DMS153 (cell line): ENCODE measurements at regions not wholly inside any gene's neighbourhood (a gene's known extent, or its start where the extent isn't known, plus 50 kb on each side); places are given as distances from the start of the nearest gene placed in this dataset.

ENCODE experiments used
- DNase-seq: peaks from one replicate; lab custom pipeline; 2025; lab: John Stamatoyannopoulos, UW

- DNase-seq: no peak
Observed at GRCh38 chr9:115169003-115169402, 51.0 kb upstream of the TNC start.

- DNase-seq: no peak
Observed at GRCh38 chr9:115170358-115171073, 52.6 kb upstream of the TNC start.

GRCh38 chr9:115171921-115172388 lies 54.0 kb upstream of the TNC start:
- DNase-seq: no peak

- DNase-seq: no peak
Observed at GRCh38 chr9:115182264-115182663, 64.3 kb upstream of the TNC start.

GRCh38 chr9:115183436-115183835 lies 65.5 kb upstream of the TNC start:
- no peak for DNase-seq

- DNase-seq: no peak
Observed at GRCh38 chr9:115189686-115190085, 71.7 kb upstream of the TNC start.

- no peak for DNase-seq
Observed at GRCh38 chr9:115191667-115192066, 73.7 kb upstream of the TNC start.

GRCh38 chr9:115192280-115192679 lies 74.3 kb upstream of the TNC start:
- DNase-seq: no peak

GRCh38 chr9:115192835-115193525 lies 75.0 kb upstream of the TNC start:
- DNase-seq: no peak

GRCh38 chr9:115193777-115194176 lies 75.8 kb upstream of the TNC start:
- no peak for DNase-seq

- no peak for DNase-seq
Observed at GRCh38 chr9:115194216-115194615, 76.3 kb upstream of the TNC start.

GRCh38 chr9:115195912-115196311 lies 78.0 kb upstream of the TNC start:
- DNase-seq: no peak

- DNase-seq: no peak
Observed at GRCh38 chr9:115196919-115197318, 79.0 kb upstream of the TNC start.

- no peak for DNase-seq
Observed at GRCh38 chr9:115198001-115198400, 80.0 kb upstream of the TNC start.

- no peak for DNase-seq
Observed at GRCh38 chr9:115200711-115201505, 83.0 kb upstream of the TNC start.

- peak; percentile 21 for DNase-seq
Observed at GRCh38 chr9:115202181-115202580, 84.2 kb upstream of the TNC start.

- no peak for DNase-seq
Observed at GRCh38 chr9:115202960-115203751, 85.2 kb upstream of the TNC start.

GRCh38 chr9:115204904-115205453 lies 87.0 kb upstream of the TNC start:
- no peak for DNase-seq

- DNase-seq: no peak
Observed at GRCh38 chr9:115207003-115207836, 89.3 kb upstream of the TNC start.

- no peak for DNase-seq
Observed at GRCh38 chr9:115208501-115208900, 90.5 kb upstream of the TNC start.
